HG03196 (cell line): ENCODE measurements at regions not wholly inside any gene's neighbourhood (a gene's known extent, or its start where the extent isn't known, plus 50 kb on each side); places are given as distances from the start of the nearest gene placed in this dataset.

ENCODE experiments used
- ATAC-seq: cut with Tn5 transposase; IDR thresholded peaks from one replicate; pipeline ENCODE4 v1.9.1; 2021; ENCODE audit not compliant: unreplicated experiment

DNA sequence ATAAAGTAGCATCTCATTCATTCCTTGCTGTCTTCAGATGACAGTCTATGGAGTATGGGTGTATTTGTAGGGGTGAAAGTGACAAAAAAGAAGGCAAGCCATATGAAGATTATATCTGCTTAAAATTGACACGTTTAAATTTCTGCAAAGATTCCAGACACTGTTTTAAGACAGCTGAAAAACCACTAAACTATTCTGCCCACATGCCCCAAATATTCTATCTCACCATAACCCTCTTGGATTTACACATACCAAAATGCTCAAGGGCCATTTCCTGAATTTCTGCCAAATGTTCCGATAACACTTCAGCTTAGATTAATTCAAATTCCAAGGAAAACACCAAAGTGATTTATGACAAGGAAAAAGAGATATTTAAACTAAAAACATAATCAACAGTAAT is 99.9 kb upstream of the IL6 start:
- no peak for ATAC-seq

DNA sequence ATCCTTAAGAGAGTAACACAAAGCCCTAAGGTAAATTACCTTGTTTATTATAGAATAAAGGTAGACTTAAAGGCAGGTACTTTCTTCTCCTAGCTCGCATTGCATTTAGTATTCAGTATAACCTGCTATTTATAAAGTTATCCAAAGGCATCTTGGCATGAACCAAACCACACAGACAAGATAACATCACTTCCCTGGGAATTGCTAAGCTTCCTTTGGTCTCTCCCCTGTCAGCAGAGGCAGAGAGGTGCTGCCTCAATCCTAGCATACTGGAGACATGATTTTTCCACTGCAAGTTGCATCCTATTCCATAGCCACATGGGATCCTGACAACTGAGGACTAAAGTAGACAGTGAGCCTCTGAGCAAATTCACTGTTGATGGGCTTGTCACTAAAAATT is 101.7 kb upstream of the IL6 start:
- ATAC-seq, result no peak

- ATAC-seq, result no peak
These were observed 102.2 kb upstream of the IL6 start for GRCh38 chr7:22624781-22625180.

DNA sequence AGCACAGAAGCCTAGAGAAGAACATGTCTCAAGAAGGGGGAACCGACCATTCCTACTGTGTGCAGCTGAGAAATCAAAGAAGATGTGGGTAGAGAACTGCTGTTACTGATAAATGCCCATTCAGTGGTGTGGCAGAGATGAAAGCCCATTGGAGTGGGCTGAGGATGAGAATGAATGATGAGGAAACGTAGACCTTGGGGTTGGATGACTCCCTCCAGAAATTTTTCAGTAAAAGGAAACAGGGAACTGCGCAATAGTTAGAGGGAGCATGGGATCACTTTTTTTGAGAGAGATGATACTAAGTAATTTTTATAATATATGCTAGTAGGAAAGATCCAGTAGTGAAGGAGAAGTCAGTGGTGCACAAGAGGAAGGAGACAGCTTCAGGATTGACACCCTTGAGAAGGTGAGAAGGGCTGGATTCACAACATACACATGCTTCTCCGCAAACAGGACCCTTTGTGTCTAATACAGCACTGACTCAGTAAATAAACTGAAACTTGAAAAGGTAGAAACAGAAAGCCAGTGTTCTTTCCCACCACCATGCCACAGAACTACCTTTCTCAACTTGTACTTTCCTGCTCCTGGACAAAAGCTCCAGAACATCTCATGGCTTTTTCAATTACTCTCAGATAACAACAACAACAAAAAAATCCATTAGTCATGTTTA is 104.7 kb upstream of the IL6 start:
- no peak for ATAC-seq

DNA sequence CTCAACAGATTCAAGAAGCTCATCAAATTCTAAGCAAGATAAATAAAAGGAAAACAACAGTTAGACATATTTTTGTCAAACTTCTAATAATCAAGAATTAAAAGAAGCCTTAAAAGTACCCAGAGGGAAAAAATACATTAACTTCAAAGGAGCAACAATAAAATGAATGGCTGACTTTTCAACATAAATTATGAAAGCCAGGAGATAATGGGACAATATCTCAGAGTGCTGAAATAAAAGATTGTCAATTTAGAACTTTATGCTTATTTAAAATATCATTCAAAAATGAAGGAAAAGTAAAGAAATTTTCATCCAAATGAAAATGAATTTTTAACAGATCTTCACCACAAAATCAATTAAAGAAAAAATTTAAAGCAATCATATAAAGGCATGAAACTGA is 108.5 kb upstream of the IL6 start:
- no peak for ATAC-seq

GRCh38 chr7:22617166-22617565 is 109.8 kb upstream of the IL6 start:
- ATAC-seq, result no peak

DNA sequence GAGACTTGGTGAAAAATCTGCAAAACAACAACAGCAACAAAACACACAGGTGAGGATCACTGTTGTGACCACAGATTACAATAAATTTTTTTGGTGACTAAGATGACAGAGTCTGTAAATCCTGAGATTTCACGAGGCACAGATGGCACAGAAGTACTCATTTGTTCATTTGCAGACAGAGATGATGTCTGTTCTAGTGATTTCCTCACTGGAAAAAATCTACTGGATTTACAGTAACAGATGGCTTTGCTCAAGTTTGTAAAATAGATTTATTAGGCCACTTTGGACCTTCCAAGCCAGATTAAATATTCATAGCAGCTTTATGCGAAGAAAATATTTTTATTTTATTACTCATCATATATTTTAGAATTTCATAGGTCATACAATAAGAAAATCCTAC is 113.5 kb upstream of the IL6 start:
- ATAC-seq, result no peak

- no peak for ATAC-seq
These were observed 112.8 kb upstream of the STEAP1B start for GRCh38 chr7:22612776-22613175.

GRCh38 chr7:22611758-22612079 is 111.7 kb upstream of the STEAP1B start:
- no peak for ATAC-seq

GRCh38 chr7:22610951-22611757 is 111.2 kb upstream of the STEAP1B start:
- ATAC-seq, result no peak

GRCh38 chr7:22610263-22610662 is 110.3 kb upstream of the STEAP1B start:
- ATAC-seq, result no peak

DNA sequence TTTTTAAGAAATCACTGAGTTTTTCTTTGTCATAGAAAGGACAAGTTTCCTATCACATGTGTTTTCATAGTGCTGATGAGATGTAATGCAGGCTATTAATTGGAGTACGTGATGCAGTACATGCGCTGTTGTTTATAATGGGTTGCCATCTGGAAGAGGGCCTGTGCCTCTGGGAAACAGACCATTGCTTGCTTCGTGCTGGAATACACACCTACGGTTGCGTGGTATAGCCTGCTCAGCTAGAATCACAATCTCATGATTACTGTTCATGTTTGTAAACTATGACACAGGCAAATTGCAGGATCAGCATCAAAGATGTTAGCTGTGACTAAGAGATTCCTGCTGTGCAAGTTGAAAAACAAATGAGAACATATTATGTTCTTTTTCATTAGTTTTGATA is 107.2 kb upstream of the STEAP1B start:
- no peak for ATAC-seq

GRCh38 chr7:22604246-22604645 is 104.3 kb upstream of the STEAP1B start:
- no peak for ATAC-seq

DNA sequence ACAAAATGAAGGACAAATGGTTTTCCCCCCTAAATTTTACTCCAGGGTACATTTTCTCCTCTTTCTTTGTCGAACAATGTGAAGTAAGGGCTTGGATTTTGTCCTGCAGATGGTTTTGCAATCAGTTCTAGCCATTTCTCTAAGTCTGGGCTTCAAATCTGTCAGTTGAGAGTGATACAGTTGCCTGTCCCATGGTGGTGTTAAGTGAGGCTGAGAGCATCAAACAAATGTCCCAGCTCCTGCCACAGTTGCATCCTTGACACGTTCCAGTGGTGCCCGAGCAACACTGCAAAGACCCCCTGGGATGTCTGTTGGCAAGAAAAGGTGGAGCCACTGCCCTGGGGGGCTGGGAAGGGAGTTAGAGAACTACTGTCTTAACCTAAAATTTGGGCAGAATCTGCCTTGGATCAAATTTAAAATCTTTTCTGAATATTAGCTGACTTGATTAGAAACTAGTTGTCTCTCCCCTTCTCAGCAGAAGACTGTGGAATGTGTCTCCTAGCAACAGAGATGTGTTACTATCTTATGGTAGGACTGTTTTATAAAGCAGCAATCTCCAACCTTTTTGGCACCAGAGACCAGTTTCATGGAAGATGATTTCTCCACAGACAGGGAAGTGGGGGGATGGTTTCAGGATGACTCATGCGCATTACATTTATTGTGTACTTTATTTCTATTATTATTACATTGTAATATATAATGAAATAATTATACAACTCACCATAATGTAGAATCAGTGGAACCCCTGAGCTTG is 102.0 kb upstream of the STEAP1B start:
- no peak for ATAC-seq

GRCh38 chr7:22601408-22601807 is 101.4 kb upstream of the STEAP1B start:
- ATAC-seq, result no peak

- no peak for ATAC-seq
These were observed 101.0 kb upstream of the STEAP1B start for GRCh38 chr7:22601003-22601402.

DNA sequence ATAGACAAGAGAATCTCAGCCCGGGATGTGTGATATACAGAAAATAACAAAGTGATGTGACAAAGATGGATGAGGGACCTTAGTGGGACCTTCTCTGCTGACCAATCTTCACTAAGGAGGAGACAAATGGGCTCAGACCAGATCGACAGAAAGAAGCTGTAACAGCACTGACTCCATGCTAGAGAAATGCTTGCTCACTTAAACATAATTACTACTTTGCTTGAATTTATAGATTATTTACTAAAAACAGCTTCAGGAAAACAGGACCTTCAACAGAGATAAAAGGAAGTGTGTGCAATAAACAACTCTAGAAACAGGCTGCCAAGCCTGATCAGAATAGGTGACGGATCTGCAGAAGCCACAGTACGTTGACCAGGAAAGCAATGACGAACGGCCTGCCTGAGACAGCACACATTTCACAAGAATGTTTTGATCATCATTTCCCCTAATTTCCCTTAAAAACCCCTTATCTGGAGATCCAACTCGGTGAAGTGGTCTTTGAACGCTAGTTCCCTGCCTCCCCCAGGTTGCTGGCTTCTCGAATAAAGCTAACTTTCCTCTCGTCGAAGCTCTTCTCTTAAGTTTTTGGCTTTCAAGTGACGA is 98.4 kb upstream of the STEAP1B start:
- ATAC-seq, result no peak

GRCh38 chr7:22597844-22598243 is 97.9 kb upstream of the STEAP1B start:
- ATAC-seq, result no peak

- no peak for ATAC-seq
These were observed 96.9 kb upstream of the STEAP1B start for GRCh38 chr7:22596763-22597400.

DNA sequence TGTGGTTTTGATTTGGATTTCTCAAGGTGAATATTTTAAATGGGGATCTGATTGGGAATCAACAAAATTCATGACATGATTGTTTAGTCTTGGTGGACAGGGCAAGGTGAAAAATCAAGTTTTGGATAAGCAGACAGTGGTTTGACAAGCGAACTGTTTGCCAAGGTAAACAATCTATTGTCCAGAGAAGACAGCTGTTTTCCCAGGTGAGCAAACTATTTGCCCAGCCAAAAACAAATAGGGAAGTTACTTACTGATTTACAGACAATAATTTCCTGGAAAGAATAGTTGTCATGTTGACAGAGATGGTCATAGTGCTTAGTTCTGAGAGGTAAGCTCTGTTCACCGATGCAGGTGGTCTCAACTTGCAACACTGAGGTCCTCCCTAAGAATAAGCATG is 94.0 kb upstream of the STEAP1B start:
- no peak for ATAC-seq

GRCh38 chr7:22591271-22591670 is 91.3 kb upstream of the STEAP1B start:
- no peak for ATAC-seq
